Transverse colon (tissue), 4 donors: ENCODE measurements at regions not wholly inside any gene's neighbourhood (a gene's known extent, or its start where the extent isn't known, plus 50 kb on each side); places are given as distances from the start of the nearest gene placed in this dataset.

Experiments used
- CTCF ChIP-seq, 5 experiments: fragments of 200-600 bp in 3 of 5; fragments of 450-650 bp in 2 of 5; sonication (generic) in 3 of 5; IDR thresholded peaks; 1 replicate in 2 of 5; 2 replicates in 3 of 5; pipeline ENCODE4 v1.5.1; 2016 to 2017; ENCODE audit warnings: antibody characterized with exemption in 5 of 5, inconsistent platforms in 3 of 5, mild to moderate bottlenecking in 2 of 5, moderate library complexity in 1 of 5
- EP300 ChIP-seq: sonication (generic); formaldehyde crosslinking; IDR thresholded peaks from one replicate; pipeline ENCODE4 v1.6.1; 2017; ENCODE audit warnings: antibody characterized with exemption, low read depth
- POLR2AphosphoS5 ChIP-seq, 3 donors: sonication (generic); formaldehyde crosslinking; IDR thresholded peaks; one replicate each; pipeline ENCODE4 v1.6.1; 2016; ENCODE audit warnings: antibody characterized with exemption in 3 of 3

- TF ChIP-seq POLR2AphosphoS5 (IDR thresholded peaks at IDR 0.05) (no peak), CTCF (IDR thresholded peaks at IDR 0.05) (no peak), EP300 (no peak)
Observed at GRCh38 chr6:97820400-97820799, 537.4 kb upstream of the MMS22L start.
